ENCODE measurements at regions not wholly inside any gene's neighbourhood (a gene's known extent, or its start where the extent isn't known, plus 50 kb on each side); places are given as distances from the start of the nearest gene placed in this dataset.

GRCh38 chr12:42696406-42697149 is 107.0 kb upstream of the PRICKLE1 start:
- H3K9me3 ChIP-seq (ENCODE audit: control insufficient read depth, insufficient read depth, low read depth, low read length), result no peaks in the 10 kb centered on the region
- H3K27ac ChIP-seq (ENCODE audit: extremely low read depth, low read depth, low read length), result no peak overlapping the region
- H3K36me3 ChIP-seq (ENCODE audit: control insufficient read depth in 2 of 2, insufficient read depth in 1 of 2, low read length in 2 of 2), result no peaks in the 10 kb centered on the region
- CTCF ChIA-PET, result no interaction called here
- TF ChIP-seq ZNF16 (tag by site-specific recombination; IDR thresholded peaks at IDR 0.05; ENCODE audit: low read depth) (no peak), SP7 (tag by site-specific recombination; IDR thresholded peaks at IDR 0.05) (no peak), ZNF350 (tag by site-specific recombination; IDR thresholded peaks at IDR 0.05) (no peak), ZNF175 (tag by site-specific recombination; IDR thresholded peaks at IDR 0.05) (no peak), ZNF311 (tag by site-specific recombination; IDR thresholded peaks at IDR 0.05; ENCODE audit: borderline replicate concordance) (no peak), ZNF677 (tag by site-specific recombination; IDR thresholded peaks at IDR 0.05) (0 out of 2 replicates have a peak, but pooled peaks have one; percentile 58)
- no peak overlapping the region for H3K4me3 ChIP-seq (ENCODE audit: low read depth, low read length)
- POLR2A ChIA-PET, result no interaction called here
- H3K4me1 ChIP-seq (ENCODE audit: control insufficient read depth, insufficient read depth, low read length), result no peaks in the 10 kb centered on the region

DNA sequence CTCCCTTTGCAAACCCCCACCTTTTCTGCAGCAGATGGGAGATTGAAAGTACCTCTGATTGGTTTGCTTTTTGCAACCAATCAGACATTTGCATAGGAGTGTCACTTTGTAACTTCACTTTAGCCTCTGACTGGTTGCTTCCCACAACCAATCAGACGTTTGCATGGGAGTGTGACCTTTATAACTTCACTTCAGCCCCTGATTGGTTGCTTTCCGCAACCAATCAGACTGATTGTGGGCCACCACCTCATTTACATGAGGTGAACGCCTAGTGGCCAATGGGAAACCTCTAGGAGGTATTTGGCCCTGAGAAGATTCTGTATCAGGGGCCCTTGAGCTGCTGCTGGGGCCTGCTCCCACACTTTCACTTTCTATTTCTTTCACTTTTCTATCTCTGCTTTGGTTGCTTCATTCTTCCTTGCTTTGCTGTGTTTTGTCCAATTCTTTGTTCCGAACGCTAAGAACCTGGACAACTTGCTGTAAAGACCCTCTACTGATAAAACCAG is 106.0 kb upstream of the PRICKLE1 start:
- Histone ChIP-seq H3K9me3 (ENCODE audit: control insufficient read depth, insufficient read depth, low read depth, low read length) (no peaks in the 10 kb centered on the region), H3K36me3 (ENCODE audit: control insufficient read depth in 2 of 2, insufficient read depth in 1 of 2, low read length in 2 of 2) (no peaks in the 10 kb centered on the region), H3K27ac (ENCODE audit: extremely low read depth, low read depth, low read length) (no peak overlapping the region), H3K4me3 (ENCODE audit: low read depth, low read length) (no peak overlapping the region), H3K4me1 (ENCODE audit: control insufficient read depth, insufficient read depth, low read length) (no peaks in the 10 kb centered on the region)
- TF ChIP-seq ZNF837 (tag by site-specific recombination; IDR thresholded peaks at IDR 0.05), result no peak
- TF ChIP-seq ZNF426 (tag by site-specific recombination; IDR thresholded peaks at IDR 0.05), result no peak
- no peak for TF ChIP-seq ZNF791 (tag by site-specific recombination; IDR thresholded peaks at IDR 0.05)
- no peak for TF ChIP-seq SCRT1 (tag by site-specific recombination; IDR thresholded peaks at IDR 0.05; ENCODE audit: borderline replicate concordance)
- TF ChIP-seq ZNF214 (tag by site-specific recombination; IDR thresholded peaks at IDR 0.05; ENCODE audit: borderline replicate concordance), result no peak
- TF ChIP-seq WT1 (tag by site-specific recombination; IDR thresholded peaks at IDR 0.05), result no peak
- TF ChIP-seq ZNF677 (tag by site-specific recombination; IDR thresholded peaks at IDR 0.05), result no peak
- TF ChIP-seq ZNF555 (tag by site-specific recombination; conservative IDR thresholded peaks at IDR 0.05), result no peak
- ChIA-PET POLR2A (no interaction called here), CTCF (no interaction called here)

- Histone ChIP-seq H3K4me1 (ENCODE audit: control insufficient read depth, insufficient read depth, low read length) (no peaks in the 10 kb centered on the region), H3K4me3 (ENCODE audit: low read depth, low read length) (no peak overlapping the region), H3K9me3 (ENCODE audit: control insufficient read depth, insufficient read depth, low read depth, low read length) (no peaks in the 10 kb centered on the region), H3K27ac (ENCODE audit: extremely low read depth, low read depth, low read length) (no peak overlapping the region), H3K36me3 (ENCODE audit: control insufficient read depth in 2 of 2, insufficient read depth in 1 of 2, low read length in 2 of 2) (no peaks in the 10 kb centered on the region)
- ChIA-PET CTCF (interaction anchor here (0.7 kb wide), 1 partner anchor 231 kb away, joined by 4 read pairs; no protein-coding TSS in a partner anchor), POLR2A (no interaction called here)
- TF ChIP-seq ZNF121 (tag by site-specific recombination; IDR thresholded peaks at IDR 0.05) (no peak), PRDM10 (tag by site-specific recombination; IDR thresholded peaks at IDR 0.05) (0 out of 2 replicates have a peak, but pooled peaks have one; percentile 20), ZNF623 (tag by site-specific recombination; IDR thresholded peaks at IDR 0.05) (no peak)
These were observed 103.2 kb upstream of the PRICKLE1 start for GRCh38 chr12:42692749-42693148.
